Osteocyte (in vitro differentiated cells): ENCODE measurements at regions not wholly inside any gene's neighbourhood (a gene's known extent, or its start where the extent isn't known, plus 50 kb on each side); places are given as distances from the start of the nearest gene placed in this dataset.
"Not testable (repeated sequence)": the region's sequence is repeated elsewhere in the genome, so short reads cannot be mapped to it uniquely, and the experiment has no call there.

Source experiments
- DNase-seq: peaks from one replicate; pipeline ENCODE4 v3.0.0; 2021; ENCODE audit warnings: mixed read lengths; ENCODE audit not compliant: unreplicated experiment; ENCODE audit errors: extremely low spot score
- H3K27ac Mint-ChIP-seq: one replicate; pipeline ENCODE4 v1.8.0; 2021; ENCODE audit warnings: mild to moderate bottlenecking, mixed read lengths; ENCODE audit not compliant: unreplicated experiment
- H3K27me3 Mint-ChIP-seq: one replicate; pipeline ENCODE4 v1.8.0; 2021; ENCODE audit warnings: mixed read lengths; ENCODE audit not compliant: unreplicated experiment
- H3K36me3 Mint-ChIP-seq: one replicate; pipeline ENCODE4 v1.8.0; 2021; ENCODE audit warnings: mixed read lengths; ENCODE audit not compliant: unreplicated experiment
- H3K4me1 Mint-ChIP-seq: one replicate; pipeline ENCODE4 v1.8.0; 2021; ENCODE audit warnings: mixed read lengths; ENCODE audit not compliant: unreplicated experiment
- H3K4me3 Mint-ChIP-seq: one replicate; pipeline ENCODE4 v1.8.0; 2021; ENCODE audit warnings: mild to moderate bottlenecking, moderate library complexity, mixed read lengths; ENCODE audit not compliant: unreplicated experiment
- H3K9me3 Mint-ChIP-seq: one replicate; pipeline ENCODE4 v1.8.0; 2021; ENCODE audit warnings: mixed read lengths; ENCODE audit not compliant: unreplicated experiment
- TF ChIP-seq, protein P1 (sequence below): fragments of 200-600 bp; sonication (generic); IDR thresholded peaks from 2 replicates; pipeline ENCODE4 v1.5.0; 2021; ENCODE audit warnings: antibody characterized with exemption, mild to moderate bottlenecking, moderate library complexity

DNA sequence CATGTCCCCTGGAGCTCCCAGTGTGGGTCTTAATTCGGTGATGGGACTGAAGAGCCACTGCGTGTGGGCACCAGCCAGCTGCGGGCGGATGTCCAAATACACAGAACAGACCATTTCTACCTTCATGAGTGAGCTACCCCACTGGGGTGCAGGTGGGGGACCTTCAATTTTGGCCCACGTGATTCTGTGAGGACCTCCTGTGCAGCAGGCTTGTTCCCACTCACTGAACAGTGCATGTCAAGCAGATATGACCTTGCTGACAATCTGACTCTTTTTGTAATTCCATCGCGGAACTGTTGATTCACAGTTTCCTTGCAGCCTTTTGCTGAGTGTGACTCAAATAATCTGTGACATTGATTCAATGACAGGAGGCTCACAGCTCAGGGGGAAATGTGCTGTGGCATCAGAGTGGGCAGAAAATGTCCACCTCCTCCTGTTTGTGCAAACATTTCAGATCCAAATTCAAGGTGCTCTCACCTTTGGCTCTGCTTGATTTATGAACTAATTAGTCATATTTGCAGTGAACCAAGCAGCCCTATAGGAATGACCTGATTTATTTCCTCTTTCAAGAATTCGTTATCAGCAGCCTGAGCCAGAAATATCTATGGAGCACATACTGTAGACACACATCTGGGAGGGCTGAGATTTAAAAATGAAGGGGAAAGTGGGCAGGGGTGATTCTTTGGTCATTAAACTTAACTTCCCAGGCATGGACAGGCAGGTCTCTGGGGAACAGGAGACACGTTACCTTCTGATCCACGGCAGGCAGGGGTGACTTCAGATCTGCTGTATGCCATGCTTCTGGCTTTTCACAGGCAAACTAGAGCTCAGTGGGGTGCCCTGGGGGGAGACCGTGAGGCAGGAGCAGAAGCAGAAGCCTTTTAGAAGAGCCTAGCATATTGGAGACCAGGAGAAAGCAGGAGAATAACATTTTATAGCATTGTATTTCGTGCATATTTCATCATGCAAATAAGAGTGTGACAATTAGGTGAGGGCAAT is 170.0 kb upstream of the KL start:
- peaks cover 2% of the 10 kb centered on the region for H3K36me3 Mint-ChIP-seq
- H3K9me3 Mint-ChIP-seq: peaks cover 5% of the 10 kb centered on the region
- peaks cover 6% of the 10 kb centered on the region for H3K4me1 Mint-ChIP-seq
- H3K27ac Mint-ChIP-seq: no peak overlapping the region
- peaks cover 6% of the 10 kb centered on the region for H3K27me3 Mint-ChIP-seq
- peak; percentile 70 for DNase-seq
- TF ChIP-seq, protein P1, sequence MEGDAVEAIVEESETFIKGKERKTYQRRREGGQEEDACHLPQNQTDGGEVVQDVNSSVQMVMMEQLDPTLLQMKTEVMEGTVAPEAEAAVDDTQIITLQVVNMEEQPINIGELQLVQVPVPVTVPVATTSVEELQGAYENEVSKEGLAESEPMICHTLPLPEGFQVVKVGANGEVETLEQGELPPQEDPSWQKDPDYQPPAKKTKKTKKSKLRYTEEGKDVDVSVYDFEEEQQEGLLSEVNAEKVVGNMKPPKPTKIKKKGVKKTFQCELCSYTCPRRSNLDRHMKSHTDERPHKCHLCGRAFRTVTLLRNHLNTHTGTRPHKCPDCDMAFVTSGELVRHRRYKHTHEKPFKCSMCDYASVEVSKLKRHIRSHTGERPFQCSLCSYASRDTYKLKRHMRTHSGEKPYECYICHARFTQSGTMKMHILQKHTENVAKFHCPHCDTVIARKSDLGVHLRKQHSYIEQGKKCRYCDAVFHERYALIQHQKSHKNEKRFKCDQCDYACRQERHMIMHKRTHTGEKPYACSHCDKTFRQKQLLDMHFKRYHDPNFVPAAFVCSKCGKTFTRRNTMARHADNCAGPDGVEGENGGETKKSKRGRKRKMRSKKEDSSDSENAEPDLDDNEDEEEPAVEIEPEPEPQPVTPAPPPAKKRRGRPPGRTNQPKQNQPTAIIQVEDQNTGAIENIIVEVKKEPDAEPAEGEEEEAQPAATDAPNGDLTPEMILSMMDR: no peak
- H3K4me3 Mint-ChIP-seq: no peak overlapping the region

DNA sequence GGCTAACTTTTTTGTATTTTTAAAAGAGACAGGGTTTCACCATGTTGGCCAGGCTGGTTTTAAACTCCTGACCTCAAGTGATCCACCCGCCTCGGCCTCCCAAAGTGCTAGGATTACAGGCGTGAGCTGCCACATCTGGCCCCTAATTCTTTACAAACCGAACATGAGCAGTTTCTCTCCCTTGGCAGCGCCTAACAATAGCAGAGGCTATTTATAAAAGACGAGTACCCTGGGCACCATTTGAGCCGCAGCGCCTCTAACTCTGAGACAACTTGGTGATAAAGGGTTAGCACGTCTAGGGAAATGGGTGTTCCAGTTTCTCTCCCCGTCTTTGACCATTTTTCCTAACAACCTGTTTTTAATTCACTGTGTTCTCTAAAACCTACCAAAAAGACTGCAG is 168.2 kb upstream of the KL start:
- peaks cover 15% of the 10 kb centered on the region for H3K4me1 Mint-ChIP-seq
- H3K27ac Mint-ChIP-seq, H3K4me3 Mint-ChIP-seq, H3K36me3 Mint-ChIP-seq, DNase-seq, H3K9me3 Mint-ChIP-seq: not testable (repeated sequence)
- peaks cover 14% of the 10 kb centered on the region for H3K27me3 Mint-ChIP-seq

DNA sequence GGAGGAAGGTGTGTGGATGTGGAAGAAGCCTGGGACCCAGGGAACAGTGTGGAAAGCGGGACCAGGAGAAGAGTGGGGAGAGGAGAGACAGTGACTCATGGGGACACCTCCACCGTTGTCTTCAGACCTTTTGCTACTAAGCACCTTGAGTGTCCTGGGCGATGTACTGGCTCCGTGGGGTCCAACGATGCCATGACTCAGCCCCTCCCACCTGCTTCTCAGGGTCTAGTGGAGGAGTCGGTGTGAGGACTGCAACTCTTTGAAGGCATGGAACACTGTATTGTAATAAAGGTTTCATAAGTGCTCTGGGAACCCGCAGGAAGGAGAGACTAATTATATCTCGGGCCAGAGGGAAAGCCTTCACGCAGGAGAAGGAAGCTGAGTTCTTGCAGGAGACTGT is 166.9 kb upstream of the KL start:
- Mint-ChIP-seq H3K4me3 (no peak overlapping the region), H3K27ac (no peak overlapping the region), H3K27me3 (peaks cover 14% of the 10 kb centered on the region), H3K9me3 (no peaks in the 10 kb centered on the region), H3K4me1 (peaks cover 17% of the 10 kb centered on the region), H3K36me3 (no peaks in the 10 kb centered on the region)
- DNase-seq: peak; percentile 67
- TF ChIP-seq, protein P1: no peak

DNA sequence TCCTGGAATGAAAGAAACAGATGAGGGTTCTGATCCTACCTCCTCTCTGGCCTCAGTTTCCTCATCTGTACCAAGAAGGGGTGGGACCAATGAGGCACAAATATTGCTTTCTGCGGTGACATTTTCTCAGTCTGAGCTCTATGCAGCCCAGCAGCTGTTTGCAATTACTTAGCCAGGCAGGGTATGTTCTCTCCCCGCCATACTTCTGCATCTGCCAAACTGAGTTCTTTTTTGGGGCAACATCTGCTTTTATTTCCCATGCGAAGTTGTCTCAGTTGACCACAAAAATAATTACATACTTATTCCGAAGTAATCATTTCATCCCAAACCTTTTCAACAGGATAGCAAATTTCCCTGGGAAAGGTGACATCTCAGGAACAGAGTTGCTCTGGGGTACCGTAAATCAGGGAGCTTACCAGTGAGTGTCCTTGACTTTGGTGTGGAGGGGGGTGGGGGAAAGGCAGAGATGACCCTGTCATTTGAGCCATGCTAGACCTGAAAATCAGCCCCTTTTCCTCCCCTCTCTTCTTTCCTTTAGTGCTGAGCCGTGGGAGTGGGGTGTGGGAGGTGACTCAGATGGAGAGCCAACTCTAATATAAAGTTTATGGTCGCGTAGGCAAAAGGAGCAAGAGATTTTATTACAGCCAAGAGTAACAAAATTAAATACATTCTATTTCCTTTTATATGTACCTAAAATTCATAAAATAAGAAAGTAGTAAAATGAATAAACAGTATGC is 165.7 kb upstream of the KL start:
- Mint-ChIP-seq H3K4me1 (peaks cover 17% of the 10 kb centered on the region), H3K9me3 (no peaks in the 10 kb centered on the region), H3K4me3 (no peak overlapping the region), H3K36me3 (no peaks in the 10 kb centered on the region), H3K27me3 (peaks cover 16% of the 10 kb centered on the region), H3K27ac (no peak overlapping the region)
- TF ChIP-seq, protein P1: no peak
- peak; percentile 23 for DNase-seq

DNA sequence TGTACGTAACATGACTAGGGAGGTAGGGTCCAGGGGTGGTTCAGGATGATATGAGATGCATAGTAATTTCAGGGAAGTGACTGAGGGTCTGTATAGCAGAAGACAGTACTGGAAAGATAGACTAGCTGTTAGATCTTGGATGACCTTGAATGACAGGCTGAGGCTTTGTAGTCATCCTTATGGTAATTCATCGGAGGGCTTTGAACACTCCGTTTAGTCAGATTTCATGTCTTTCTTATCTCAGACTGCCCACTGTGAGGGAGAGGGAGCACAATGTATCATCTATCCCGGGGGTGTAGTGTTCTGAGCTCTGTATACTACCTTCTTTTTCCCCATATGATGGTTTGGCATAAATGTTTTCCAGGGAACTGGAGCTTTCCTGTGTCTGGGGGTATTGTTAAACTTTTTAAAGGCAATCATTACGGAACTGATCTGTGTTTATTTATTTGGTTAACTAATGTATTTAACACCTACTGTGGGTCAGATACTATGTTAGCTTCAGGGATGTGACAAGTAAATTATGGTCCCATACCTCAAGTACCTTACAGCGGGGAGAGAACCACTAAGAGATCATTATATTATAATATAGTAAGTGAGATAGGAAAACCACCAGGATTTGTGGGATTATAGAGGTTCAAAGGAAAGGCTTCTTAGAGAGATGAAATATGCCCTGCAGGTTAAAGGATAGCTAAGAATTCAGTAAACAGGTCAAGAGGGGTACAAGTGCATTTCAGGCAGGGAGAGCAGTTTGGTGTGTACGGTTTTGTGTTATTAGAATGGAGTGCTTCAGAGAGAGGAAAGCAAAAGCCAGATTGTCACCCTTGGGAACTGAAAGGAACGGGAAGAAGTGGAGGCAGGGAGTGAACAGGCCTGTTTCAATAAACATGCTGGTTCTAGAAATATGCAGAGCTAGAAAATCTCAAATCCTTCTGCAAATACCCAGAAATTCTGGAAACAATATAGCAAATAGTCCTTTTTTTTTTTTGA is 164.8 kb upstream of the KL start:
- TF ChIP-seq, protein P1: no peak
- Mint-ChIP-seq H3K4me3 (no peak overlapping the region), H3K4me1 (peaks cover 17% of the 10 kb centered on the region), H3K36me3 (no peaks in the 10 kb centered on the region), H3K27ac (no peak overlapping the region), H3K27me3 (peaks cover 20% of the 10 kb centered on the region), H3K9me3 (no peaks in the 10 kb centered on the region)
- DNase-seq: no peak
